Smooth muscle cell (in vitro differentiated cells): ENCODE measurements at regions not wholly inside any gene's neighbourhood (a gene's known extent, or its start where the extent isn't known, plus 50 kb on each side); places are given as distances from the start of the nearest gene placed in this dataset.

Experiments
- DNase-seq: peaks from one replicate; lab custom pipeline; 2025; ENCODE audit not compliant: unreplicated experiment; lab: John Stamatoyannopoulos, UW
- H2AFZ ChIP-seq: fragments of 200-600 bp; sonication (generic); 2 replicates; pipeline ENCODE4 v1.6.0; 2016; ENCODE audit warnings: antibody characterized with exemption, low read depth, mild to moderate bottlenecking
- H3F3A ChIP-seq: fragments of 200-600 bp; sonication (generic); 2 replicates; pipeline ENCODE4 v1.6.0; 2017; ENCODE audit warnings: antibody characterized with exemption, low read depth
- H3K27ac ChIP-seq: fragments of 200-600 bp; sonication (generic); 2 replicates; pipeline ENCODE4 v1.5.1; 2016; ENCODE audit warnings: low read depth, mild to moderate bottlenecking
- H3K27me3 ChIP-seq: fragments of 200-600 bp; sonication (generic); 2 replicates; pipeline ENCODE4 v1.6.1; 2016; ENCODE audit warnings: low read depth, mild to moderate bottlenecking
- H3K36me3 ChIP-seq: fragments of 200-600 bp; sonication (generic); 2 replicates; pipeline ENCODE4 v1.5.1; 2016; ENCODE audit warnings: low read depth
- H3K4me1 ChIP-seq: fragments of 200-600 bp; sonication (generic); 2 replicates; pipeline ENCODE4 v1.5.1; 2016; ENCODE audit warnings: low read depth
- H3K4me2 ChIP-seq: fragments of 200-600 bp; sonication (generic); 2 replicates; pipeline ENCODE4 v1.6.0; 2016; ENCODE audit warnings: mild to moderate bottlenecking
- H3K4me3 ChIP-seq: fragments of 200-600 bp; sonication (generic); 2 replicates; pipeline ENCODE4 v1.5.1; 2016; ENCODE audit warnings: mild to moderate bottlenecking
- H3K79me2 ChIP-seq: fragments of 200-600 bp; sonication (generic); 2 replicates; pipeline ENCODE4 v1.6.0; 2016; ENCODE audit warnings: low read depth, mild to moderate bottlenecking
- H3K9ac ChIP-seq: fragments of 200-600 bp; sonication (generic); 2 replicates; pipeline ENCODE4 v1.6.0; 2016; ENCODE audit warnings: low read depth
- H3K9me3 ChIP-seq: fragments of 200-600 bp; sonication (generic); replicated peaks from 2 replicates; pipeline ENCODE4 v1.5.1; 2016; ENCODE audit warnings: low read depth
- H4K20me1 ChIP-seq: fragments of 200-600 bp; sonication (generic); 2 replicates; pipeline ENCODE4 v1.6.0; 2016; ENCODE audit warnings: low read depth
- WGBS: methylation state at CpG from one replicate; pipeline ENCODE4 v1.1.7; 2016; ENCODE audit warnings: low lambda C conversion rate; 5-methylcytosine and 5-hydroxymethylcytosine counted together
- TF ChIP-seq, protein P1 (sequence below): fragments of 200-600 bp; sonication (generic); IDR thresholded peaks from 2 replicates; pipeline ENCODE4 v1.5.1; 2017; ENCODE audit warnings: borderline replicate concordance, mild to moderate bottlenecking, antibody characterized with exemption; ENCODE audit not compliant: insufficient read depth, poor library complexity, severe bottlenecking

DNA sequence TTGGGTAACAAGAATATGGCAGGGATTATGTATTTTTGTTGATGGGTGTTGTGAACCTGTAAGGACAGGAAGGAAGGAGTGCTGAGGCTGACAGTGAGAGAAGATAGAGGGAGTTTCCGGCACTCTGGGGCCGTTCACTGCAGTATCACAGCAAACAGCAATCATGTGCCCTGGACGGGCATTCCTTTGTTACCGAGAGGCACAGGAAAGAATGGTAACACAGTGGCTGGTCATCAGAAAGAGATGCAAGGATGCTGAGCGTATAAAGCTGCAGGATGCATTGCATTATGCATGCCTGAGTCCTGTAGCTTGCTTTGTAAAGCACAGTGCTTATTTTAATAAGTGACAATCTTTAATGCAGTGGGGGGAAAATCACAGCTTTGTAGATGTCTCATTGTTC lies 286.8 kb downstream of the RPS24 start:
- no peak overlapping the region for H3K9ac ChIP-seq
- 86% methylated on average over 5 of the region's 5 CpGs for WGBS
- peaks cover 29% of the 10 kb centered on the region for H3F3A ChIP-seq
- no peak overlapping the region for H3K4me3 ChIP-seq
- peaks cover 5% of the 10 kb centered on the region for H3K9me3 ChIP-seq
- H3K36me3 ChIP-seq: no peaks in the 10 kb centered on the region
- H3K4me2 ChIP-seq: no peak overlapping the region
- no peaks in the 10 kb centered on the region for H3K27me3 ChIP-seq
- DNase-seq: no peak
- H3K4me1 ChIP-seq: no peaks in the 10 kb centered on the region
- no peaks in the 10 kb centered on the region for H4K20me1 ChIP-seq
- H2AFZ ChIP-seq: no peak overlapping the region
- TF ChIP-seq, protein P1, sequence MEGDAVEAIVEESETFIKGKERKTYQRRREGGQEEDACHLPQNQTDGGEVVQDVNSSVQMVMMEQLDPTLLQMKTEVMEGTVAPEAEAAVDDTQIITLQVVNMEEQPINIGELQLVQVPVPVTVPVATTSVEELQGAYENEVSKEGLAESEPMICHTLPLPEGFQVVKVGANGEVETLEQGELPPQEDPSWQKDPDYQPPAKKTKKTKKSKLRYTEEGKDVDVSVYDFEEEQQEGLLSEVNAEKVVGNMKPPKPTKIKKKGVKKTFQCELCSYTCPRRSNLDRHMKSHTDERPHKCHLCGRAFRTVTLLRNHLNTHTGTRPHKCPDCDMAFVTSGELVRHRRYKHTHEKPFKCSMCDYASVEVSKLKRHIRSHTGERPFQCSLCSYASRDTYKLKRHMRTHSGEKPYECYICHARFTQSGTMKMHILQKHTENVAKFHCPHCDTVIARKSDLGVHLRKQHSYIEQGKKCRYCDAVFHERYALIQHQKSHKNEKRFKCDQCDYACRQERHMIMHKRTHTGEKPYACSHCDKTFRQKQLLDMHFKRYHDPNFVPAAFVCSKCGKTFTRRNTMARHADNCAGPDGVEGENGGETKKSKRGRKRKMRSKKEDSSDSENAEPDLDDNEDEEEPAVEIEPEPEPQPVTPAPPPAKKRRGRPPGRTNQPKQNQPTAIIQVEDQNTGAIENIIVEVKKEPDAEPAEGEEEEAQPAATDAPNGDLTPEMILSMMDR: no peak
- H3K79me2 ChIP-seq: no peaks in the 10 kb centered on the region
- no peak overlapping the region for H3K27ac ChIP-seq

DNA sequence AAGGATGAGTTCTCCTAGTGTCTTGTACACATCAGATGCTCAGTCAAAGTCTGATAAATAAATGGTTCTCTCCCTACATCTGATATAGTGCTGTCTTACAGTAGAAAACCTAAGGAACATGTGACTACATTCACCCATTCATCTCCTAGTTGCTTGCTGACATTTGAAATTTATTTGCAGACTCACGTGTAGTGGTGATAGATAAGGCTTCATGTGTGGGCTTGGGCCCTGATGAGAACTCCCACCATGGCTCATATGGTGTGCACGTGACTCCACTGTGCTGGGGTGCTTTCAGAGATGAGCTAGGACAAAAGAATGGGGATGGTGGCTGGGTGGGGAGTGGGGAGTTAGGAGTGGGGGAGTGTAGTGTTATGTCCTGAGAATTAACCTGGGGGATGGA lies 287.3 kb downstream of the RPS24 start:
- H4K20me1 ChIP-seq: no peaks in the 10 kb centered on the region
- H3K27ac ChIP-seq: no peak overlapping the region
- no peaks in the 10 kb centered on the region for H3K36me3 ChIP-seq
- H3K4me3 ChIP-seq: no peak overlapping the region
- no peak overlapping the region for H2AFZ ChIP-seq
- H3K4me2 ChIP-seq: no peak overlapping the region
- peaks cover 29% of the 10 kb centered on the region for H3F3A ChIP-seq
- WGBS: 53% methylated on average over 2 of the region's 2 CpGs
- no peaks in the 10 kb centered on the region for H3K79me2 ChIP-seq
- H3K9me3 ChIP-seq: peaks cover 8% of the 10 kb centered on the region
- no peak for DNase-seq
- no peaks in the 10 kb centered on the region for H3K27me3 ChIP-seq
- H3K4me1 ChIP-seq: no peaks in the 10 kb centered on the region
- H3K9ac ChIP-seq: no peak overlapping the region
- TF ChIP-seq, protein P1: no peak

DNA sequence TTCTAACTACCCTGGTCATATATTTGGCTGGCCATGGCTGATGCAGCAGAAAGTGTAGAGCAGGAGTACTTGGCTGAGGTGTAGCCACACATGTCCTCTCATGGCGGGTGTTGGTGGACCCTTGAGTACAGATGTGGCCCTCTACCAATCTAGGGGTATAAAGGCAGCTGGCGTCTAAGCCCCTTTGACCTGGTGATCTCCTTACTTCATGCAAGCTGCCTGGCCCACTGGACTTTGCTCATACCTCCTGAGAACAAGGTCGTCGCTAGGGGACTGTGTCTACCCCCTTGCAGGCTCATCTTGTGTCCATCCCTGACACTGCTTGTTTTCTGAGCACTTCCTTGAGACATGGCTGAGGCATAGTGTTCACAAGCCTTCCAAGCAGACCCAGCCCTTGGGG lies 287.8 kb downstream of the RPS24 start:
- Histone ChIP-seq H4K20me1 (no peaks in the 10 kb centered on the region), H3F3A (peaks cover 29% of the 10 kb centered on the region), H3K27me3 (no peaks in the 10 kb centered on the region), H3K4me2 (no peak overlapping the region), H3K4me3 (no peak overlapping the region), H3K36me3 (no peaks in the 10 kb centered on the region), H3K27ac (no peak overlapping the region), H3K4me1 (no peaks in the 10 kb centered on the region), H2AFZ (no peak overlapping the region), H3K9ac (no peak overlapping the region), H3K79me2 (no peaks in the 10 kb centered on the region), H3K9me3 (peaks cover 8% of the 10 kb centered on the region)
- DNase-seq: no peak
- 95% methylated on average over 4 of the region's 4 CpGs for WGBS
- TF ChIP-seq, protein P1: no peak

DNA sequence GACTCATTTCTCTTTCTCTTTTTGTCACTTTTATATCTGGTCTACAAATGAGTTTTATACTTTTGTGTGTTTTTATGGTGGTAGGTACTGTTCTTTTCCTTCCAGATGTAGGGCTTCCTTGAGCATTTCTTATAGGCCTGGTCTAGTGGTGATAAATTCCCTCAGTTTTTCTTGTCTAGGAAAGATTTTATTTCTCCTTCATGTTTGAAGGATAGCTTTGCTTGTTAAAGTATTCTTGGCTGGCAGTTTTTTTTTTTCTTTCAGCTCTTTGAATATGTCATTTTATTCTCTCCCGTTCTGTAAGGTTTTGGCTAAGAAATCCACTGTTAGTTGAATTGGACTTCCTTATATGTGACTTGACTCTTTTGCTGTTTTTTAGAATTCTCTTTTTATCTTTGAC lies 292.7 kb downstream of the RPS24 start:
- Histone ChIP-seq H3K27me3 (no peaks in the 10 kb centered on the region), H3K27ac (no peak overlapping the region), H3K79me2 (no peaks in the 10 kb centered on the region), H3K4me2 (no peak overlapping the region), H3K4me3 (no peak overlapping the region), H3K9me3 (peaks cover 12% of the 10 kb centered on the region), H3F3A (no peaks in the 10 kb centered on the region), H3K4me1 (peaks cover 4% of the 10 kb centered on the region), H3K9ac (no peak overlapping the region), H2AFZ (no peak overlapping the region), H4K20me1 (no peaks in the 10 kb centered on the region), H3K36me3 (no peaks in the 10 kb centered on the region)
- DNase-seq: no peak
- WGBS: 88% methylated on average over 1 of the region's 1 CpG
- TF ChIP-seq, protein P1: no peak
